ENCODE measurements at regions not wholly inside any gene's neighbourhood (a gene's known extent, or its start where the extent isn't known, plus 50 kb on each side); places are given as distances from the start of the nearest gene placed in this dataset.

DNA sequence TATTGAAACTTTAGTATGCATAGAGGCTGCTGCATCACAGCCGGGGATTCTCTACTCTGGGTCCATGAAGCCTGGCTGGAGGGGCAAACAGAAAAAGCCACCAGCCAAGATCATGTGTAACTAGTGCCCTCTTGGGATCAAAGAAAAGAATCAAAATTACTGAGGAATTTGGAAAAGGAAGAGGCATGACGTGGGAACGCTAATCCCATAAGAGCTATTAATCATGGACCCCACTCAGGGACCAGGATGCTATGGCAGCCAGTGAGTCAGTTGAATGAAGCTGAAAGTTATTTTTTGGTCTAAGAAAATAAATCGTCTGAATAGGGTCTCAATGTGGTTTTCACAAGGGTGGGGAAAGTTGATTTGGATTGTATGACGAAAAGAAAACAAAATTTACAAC lies 1165.1 kb downstream of the ROBO2 start:
- H2AFZ ChIP-seq (ENCODE audit: insufficient read depth, low read depth, low read length, poor library complexity, severe bottlenecking): no peak overlapping the region
- H3K27ac Mint-ChIP-seq: no peak overlapping the region
- 80% methylated on average over 1 of the region's 5 CpGs for WGBS (ENCODE audit: insufficient coverage)

DNA sequence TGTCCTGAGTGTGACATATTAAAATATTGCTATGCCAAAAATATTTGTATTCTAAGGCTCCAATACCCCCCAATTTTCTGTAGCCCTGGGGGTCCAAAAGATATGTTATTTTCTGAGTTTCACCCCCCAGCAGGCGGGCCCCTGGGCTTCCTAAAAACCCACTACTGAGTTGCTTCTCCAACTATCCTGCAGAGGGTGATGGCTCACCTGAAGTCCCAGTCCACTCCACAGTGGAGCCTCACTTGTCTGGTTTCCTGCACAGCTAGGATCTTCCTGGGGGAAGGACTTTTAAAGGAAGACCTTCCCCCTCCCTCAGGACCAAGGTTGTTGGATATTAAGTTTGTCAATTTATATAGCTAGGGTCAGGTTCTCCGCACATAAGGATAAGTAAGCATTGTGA lies 1181.4 kb downstream of the ROBO2 start:
- no peak overlapping the region for H3K9ac ChIP-seq (ENCODE audit: insufficient read depth, low read length, poor library complexity, severe bottlenecking)
- Mint-ChIP-seq H3K36me3 (no peaks in the 10 kb centered on the region), H3K9me3 (peaks cover 0 to 8% (median 2%) of the 10 kb centered on the region in 7 donors)

More for the DNA sequence above, 1165.1 kb downstream of the ROBO2 start:
- H3K4me1 Mint-ChIP-seq: no peaks in the 10 kb centered on the region
- TF ChIP-seq, protein P1, sequence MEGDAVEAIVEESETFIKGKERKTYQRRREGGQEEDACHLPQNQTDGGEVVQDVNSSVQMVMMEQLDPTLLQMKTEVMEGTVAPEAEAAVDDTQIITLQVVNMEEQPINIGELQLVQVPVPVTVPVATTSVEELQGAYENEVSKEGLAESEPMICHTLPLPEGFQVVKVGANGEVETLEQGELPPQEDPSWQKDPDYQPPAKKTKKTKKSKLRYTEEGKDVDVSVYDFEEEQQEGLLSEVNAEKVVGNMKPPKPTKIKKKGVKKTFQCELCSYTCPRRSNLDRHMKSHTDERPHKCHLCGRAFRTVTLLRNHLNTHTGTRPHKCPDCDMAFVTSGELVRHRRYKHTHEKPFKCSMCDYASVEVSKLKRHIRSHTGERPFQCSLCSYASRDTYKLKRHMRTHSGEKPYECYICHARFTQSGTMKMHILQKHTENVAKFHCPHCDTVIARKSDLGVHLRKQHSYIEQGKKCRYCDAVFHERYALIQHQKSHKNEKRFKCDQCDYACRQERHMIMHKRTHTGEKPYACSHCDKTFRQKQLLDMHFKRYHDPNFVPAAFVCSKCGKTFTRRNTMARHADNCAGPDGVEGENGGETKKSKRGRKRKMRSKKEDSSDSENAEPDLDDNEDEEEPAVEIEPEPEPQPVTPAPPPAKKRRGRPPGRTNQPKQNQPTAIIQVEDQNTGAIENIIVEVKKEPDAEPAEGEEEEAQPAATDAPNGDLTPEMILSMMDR (IDR thresholded peaks at IDR 0.05): no peak
- Histone ChIP-seq H3K4me1 (ENCODE audit: control insufficient read depth in 1 of 2, insufficient read depth in 2 of 2, low read length in 2 of 2) (no peaks in the 10 kb centered on the region), H3K4me3 (replicated peaks in 1 of 3; ENCODE audit: low read depth in 2 of 3, low read length in 3 of 3) (no peak overlapping the region), H3K27me3 (ENCODE audit: control insufficient read depth in 2 of 2, insufficient read depth in 2 of 2, low read length in 2 of 2) (no peaks in the 10 kb centered on the region), H3K9ac (ENCODE audit: insufficient read depth, low read length, poor library complexity, severe bottlenecking) (no peak overlapping the region), H4K20me1 (ENCODE audit: insufficient read depth, low read length) (no peaks in the 10 kb centered on the region), H3K79me2 (ENCODE audit: insufficient read depth, low read length) (no peaks in the 10 kb centered on the region), H3K9me3 (replicated peaks in 1 of 2; ENCODE audit: control insufficient read depth in 1 of 2, insufficient read depth in 1 of 2, low read length in 2 of 2) (no peaks in the 10 kb centered on the region), H3K27ac (ENCODE audit: low read depth in 1 of 2, low read length in 2 of 2) (no peak overlapping the region), H3K4me2 (replicated peaks; ENCODE audit: extremely low read depth, low read length, poor library complexity, severe bottlenecking) (no peak overlapping the region), H3K36me3 (replicated peaks in 1 of 2; ENCODE audit: control insufficient read depth in 1 of 2, insufficient read depth in 2 of 2, low read length in 2 of 2) (no peaks in the 10 kb centered on the region)
- H3K36me3 Mint-ChIP-seq: no peaks in the 10 kb centered on the region
- DNase-seq: no peak
- peaks cover 0 to 4% (median 0%) of the 10 kb centered on the region in 7 donors for H3K9me3 Mint-ChIP-seq
- H3K4me3 Mint-ChIP-seq: no peak overlapping the region
- H3K27me3 Mint-ChIP-seq (ENCODE audit: low read depth in 3 of 3): peaks cover 0 to 2% (median 1%) of the 10 kb centered on the region in 3 donors
- intact Hi-C loops (cut with micrococcal nuclease): no loop called here

More for the DNA sequence above, 1181.4 kb downstream of the ROBO2 start:
- Histone ChIP-seq H3K4me3 (replicated peaks in 1 of 3; ENCODE audit: low read depth in 2 of 3, low read length in 3 of 3) (no peak overlapping the region), H4K20me1 (ENCODE audit: insufficient read depth, low read length) (no peaks in the 10 kb centered on the region), H3K36me3 (replicated peaks in 1 of 2; ENCODE audit: control insufficient read depth in 1 of 2, insufficient read depth in 2 of 2, low read length in 2 of 2) (no peaks in the 10 kb centered on the region), H3K4me1 (ENCODE audit: control insufficient read depth in 1 of 2, insufficient read depth in 2 of 2, low read length in 2 of 2) (no peaks in the 10 kb centered on the region), H3K79me2 (ENCODE audit: insufficient read depth, low read length) (no peaks in the 10 kb centered on the region), H3K4me2 (replicated peaks; ENCODE audit: extremely low read depth, low read length, poor library complexity, severe bottlenecking) (no peak overlapping the region), H2AFZ (ENCODE audit: insufficient read depth, low read depth, low read length, poor library complexity, severe bottlenecking) (no peak overlapping the region), H3K27me3 (ENCODE audit: control insufficient read depth in 2 of 2, insufficient read depth in 2 of 2, low read length in 2 of 2) (no peaks in the 10 kb centered on the region), H3K27ac (ENCODE audit: low read depth in 1 of 2, low read length in 2 of 2) (no peak overlapping the region), H3K9me3 (replicated peaks in 1 of 2; ENCODE audit: control insufficient read depth in 1 of 2, insufficient read depth in 1 of 2, low read length in 2 of 2) (no peaks in the 10 kb centered on the region)
- Mint-ChIP-seq H3K4me1 (no peaks in the 10 kb centered on the region), H3K27me3 (ENCODE audit: low read depth in 3 of 3) (peaks cover 0 to 3% (median 1%) of the 10 kb centered on the region in 3 donors), H3K27ac (no peak overlapping the region), H3K4me3 (no peak overlapping the region)
- intact Hi-C loops (cut with micrococcal nuclease): no loop called here
- DNase-seq: no peak
- TF ChIP-seq, protein P1 (IDR thresholded peaks at IDR 0.05): no peak
- WGBS (ENCODE audit: insufficient coverage): 80% methylated on average over 1 of the region's 2 CpGs

All from CD14-positive monocyte (primary cell).